HL-60 (cell line): ENCODE measurements at regions not wholly inside any gene's neighbourhood (a gene's known extent, or its start where the extent isn't known, plus 50 kb on each side); places are given as distances from the start of the nearest gene placed in this dataset.

Experiments
- DNase-seq, 2 experiments: peaks; one replicate each; pipeline ENCODE4 v3.0.0-alpha.2; 2010 to 2020; ENCODE audit warnings: low read depth in 1 of 2, low spot score in 1 of 2
- H3K27ac ChIP-seq: fragments of 250-450 bp; sonication (Bioruptor Pico); replicated peaks from 2 replicates; pipeline ENCODE4 v1.5.1; 2020; ENCODE audit warnings: mild to moderate bottlenecking, moderate library complexity
- H3K27me3 ChIP-seq: fragments of 250-450 bp; sonication (Bioruptor Pico); 2 replicates; pipeline ENCODE4 v1.5.1; 2021; ENCODE audit warnings: mild to moderate bottlenecking, moderate library complexity; ENCODE audit not compliant: insufficient read depth, poor library complexity, severe bottlenecking
- H3K4me3 ChIP-seq: replicated peaks from 2 replicates; pipeline ENCODE4 v1.5.1; 2011; ENCODE audit warnings: mild to moderate bottlenecking, control low read depth, low read length; ENCODE audit not compliant: insufficient read depth
- CTCF ChIP-seq: IDR thresholded peaks from one replicate; pipeline ENCODE4 v1.5.1; 2011; ENCODE audit warnings: low read length, control low read depth, inconsistent platforms; ENCODE audit not compliant: insufficient read depth
- GABPA ChIP-seq: IDR thresholded peaks from 2 replicates; pipeline ENCODE4 v1.6.1; 2012; ENCODE audit warnings: low read depth
- POLR2AphosphoS5 ChIP-seq: IDR thresholded peaks from 2 replicates; pipeline ENCODE4 v1.6.1; 2012; ENCODE audit warnings: low read depth
- SPI1 ChIP-seq: IDR thresholded peaks from 2 replicates; pipeline ENCODE4 v1.6.1; 2012; ENCODE audit warnings: low read depth, mild to moderate bottlenecking, borderline replicate concordance
- TF ChIP-seq, protein P1 (sequence below): IDR thresholded peaks from 2 replicates; pipeline ENCODE4 v1.6.1; 2012; ENCODE audit warnings: low read depth; ENCODE audit not compliant: insufficient replicate concordance

GRCh38 chrX:137969191-137969590, 403.3 kb downstream of the ZIC3 start:
- TF ChIP-seq POLR2AphosphoS5 = no peak
- TF ChIP-seq, protein P1, sequence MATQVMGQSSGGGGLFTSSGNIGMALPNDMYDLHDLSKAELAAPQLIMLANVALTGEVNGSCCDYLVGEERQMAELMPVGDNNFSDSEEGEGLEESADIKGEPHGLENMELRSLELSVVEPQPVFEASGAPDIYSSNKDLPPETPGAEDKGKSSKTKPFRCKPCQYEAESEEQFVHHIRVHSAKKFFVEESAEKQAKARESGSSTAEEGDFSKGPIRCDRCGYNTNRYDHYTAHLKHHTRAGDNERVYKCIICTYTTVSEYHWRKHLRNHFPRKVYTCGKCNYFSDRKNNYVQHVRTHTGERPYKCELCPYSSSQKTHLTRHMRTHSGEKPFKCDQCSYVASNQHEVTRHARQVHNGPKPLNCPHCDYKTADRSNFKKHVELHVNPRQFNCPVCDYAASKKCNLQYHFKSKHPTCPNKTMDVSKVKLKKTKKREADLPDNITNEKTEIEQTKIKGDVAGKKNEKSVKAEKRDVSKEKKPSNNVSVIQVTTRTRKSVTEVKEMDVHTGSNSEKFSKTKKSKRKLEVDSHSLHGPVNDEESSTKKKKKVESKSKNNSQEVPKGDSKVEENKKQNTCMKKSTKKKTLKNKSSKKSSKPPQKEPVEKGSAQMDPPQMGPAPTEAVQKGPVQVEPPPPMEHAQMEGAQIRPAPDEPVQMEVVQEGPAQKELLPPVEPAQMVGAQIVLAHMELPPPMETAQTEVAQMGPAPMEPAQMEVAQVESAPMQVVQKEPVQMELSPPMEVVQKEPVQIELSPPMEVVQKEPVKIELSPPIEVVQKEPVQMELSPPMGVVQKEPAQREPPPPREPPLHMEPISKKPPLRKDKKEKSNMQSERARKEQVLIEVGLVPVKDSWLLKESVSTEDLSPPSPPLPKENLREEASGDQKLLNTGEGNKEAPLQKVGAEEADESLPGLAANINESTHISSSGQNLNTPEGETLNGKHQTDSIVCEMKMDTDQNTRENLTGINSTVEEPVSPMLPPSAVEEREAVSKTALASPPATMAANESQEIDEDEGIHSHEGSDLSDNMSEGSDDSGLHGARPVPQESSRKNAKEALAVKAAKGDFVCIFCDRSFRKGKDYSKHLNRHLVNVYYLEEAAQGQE = no peak
- no peak for TF ChIP-seq GABPA
- no peak for TF ChIP-seq CTCF
- TF ChIP-seq SPI1 = no peak
- H3K4me3 ChIP-seq = no peak overlapping the region
- H3K27ac ChIP-seq = no peak overlapping the region
- no peaks in the 10 kb centered on the region for H3K27me3 ChIP-seq
- DNase-seq = no peak

DNA sequence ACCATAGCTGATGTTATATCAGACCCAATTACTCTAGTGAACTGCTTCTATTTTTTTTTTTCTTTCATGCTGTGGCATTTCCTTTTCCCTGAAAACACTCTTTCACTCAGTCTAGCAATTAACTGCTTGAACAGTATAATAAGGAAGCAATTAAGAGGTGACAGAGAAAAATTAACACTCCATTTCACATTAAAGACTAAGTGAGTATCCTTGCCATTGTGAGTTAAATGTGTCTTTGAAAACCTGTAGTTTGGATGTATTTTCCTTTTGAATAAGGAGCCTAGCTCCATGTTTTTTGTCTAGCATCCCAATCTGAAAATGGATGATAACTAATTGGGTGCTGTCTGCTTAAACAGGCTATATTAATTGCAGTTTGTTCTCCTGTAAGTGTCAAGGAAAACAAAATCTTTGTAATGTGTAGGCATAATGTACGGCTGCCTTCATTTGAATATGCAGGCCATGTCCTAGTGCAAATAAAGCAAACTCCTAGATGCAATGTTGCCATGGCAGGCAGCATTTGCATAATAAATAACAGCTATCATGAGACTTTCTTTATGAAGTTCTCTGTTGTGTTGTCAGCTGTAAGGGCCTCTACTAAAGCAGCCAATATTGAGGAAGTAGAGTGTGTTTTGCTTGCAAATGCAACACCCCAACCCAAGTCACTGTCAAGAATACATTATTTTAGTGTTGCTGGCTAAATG, 416.7 kb downstream of the ZIC3 start:
- Histone ChIP-seq H3K4me3 (no peak overlapping the region), H3K27ac (no peak overlapping the region), H3K27me3 (no peaks in the 10 kb centered on the region)
- TF ChIP-seq GABPA = no peak
- no peak for DNase-seq

GRCh38 chrX:137988470-137988869, 422.5 kb downstream of the ZIC3 start:
- no peak for DNase-seq
- no peaks in the 10 kb centered on the region for H3K27me3 ChIP-seq
- TF ChIP-seq SPI1 (no peak), POLR2AphosphoS5 (no peak), GABPA (no peak), CTCF (no peak)
- no peak overlapping the region for H3K27ac ChIP-seq
- H3K4me3 ChIP-seq = no peak overlapping the region

- H3K4me3 ChIP-seq = no peak overlapping the region
- no peaks in the 10 kb centered on the region for H3K27me3 ChIP-seq
- H3K27ac ChIP-seq = no peak overlapping the region
- TF ChIP-seq, protein P1 = no peak
- TF ChIP-seq CTCF (no peak), POLR2AphosphoS5 (no peak), GABPA (no peak), SPI1 (no peak)
- DNase-seq = no peak
These were observed 432.7 kb downstream of the ZIC3 start for GRCh38 chrX:137998619-137999018.
